HepG2 (cell line): ENCODE measurements at regions not wholly inside any gene's neighbourhood (a gene's known extent, or its start where the extent isn't known, plus 50 kb on each side); places are given as distances from the start of the nearest gene placed in this dataset.

Source experiments
- KLF15 ChIP-seq: sonication (generic); formaldehyde crosslinking; IDR thresholded peaks from 2 replicates; pipeline ENCODE4 v1.8.1; 2023; ENCODE audit warnings: borderline replicate concordance, mild to moderate bottlenecking, inconsistent platforms, missing genetic modification reagents, mixed read lengths
- STAT6 ChIP-seq: sonication (generic); formaldehyde crosslinking; IDR thresholded peaks from 2 replicates; pipeline ENCODE4 v1.4.0; 2020; ENCODE audit warnings: missing genetic modification reagents, mild to moderate bottlenecking, borderline replicate concordance
- ZNF30 ChIP-seq: sonication (generic); formaldehyde crosslinking; IDR thresholded peaks from 2 replicates; pipeline ENCODE4 v1.5.0; 2020; ENCODE audit warnings: mild to moderate bottlenecking, missing genetic modification reagents
- ZNF672 ChIP-seq: sonication (generic); formaldehyde crosslinking; IDR thresholded peaks from 2 replicates; pipeline ENCODE4 v1.8.1; 2022; ENCODE audit warnings: missing genetic modification reagents
- TF ChIP-seq, protein P1 (sequence below), 2 experiments: fragments of 450-650 bp in 1 of 2; sonication (generic) in 1 of 2; formaldehyde crosslinking in 1 of 2; IDR thresholded peaks; 2 replicates each; pipeline versions ENCODE4 v1.6.1 to v1.8.0; 2016 to 2022; ENCODE audit warnings: antibody characterized with exemption in 1 of 2, mild to moderate bottlenecking in 1 of 2, missing genetic modification reagents in 1 of 2

DNA sequence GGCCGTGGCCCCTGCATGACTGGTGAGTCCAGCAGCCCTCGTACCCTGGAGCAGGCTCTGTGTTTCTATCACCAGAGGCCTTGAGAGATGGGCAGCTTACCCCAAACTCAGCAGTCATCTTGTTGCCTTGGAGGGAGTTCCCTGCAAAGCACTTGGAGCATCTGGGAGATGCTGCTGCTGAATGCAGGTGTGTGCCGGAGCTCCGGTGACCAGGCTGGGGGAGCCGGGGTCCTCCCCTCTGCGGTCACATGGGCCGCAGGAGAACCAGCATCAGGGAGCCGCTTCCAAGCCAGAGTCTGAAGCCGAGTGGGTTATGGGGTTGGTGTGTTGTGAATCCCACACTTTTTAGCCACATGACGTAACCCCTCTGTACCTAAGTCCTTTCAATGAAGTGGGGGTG is 82.8 kb downstream of the TEX29 start (continued):
- TF ChIP-seq, protein P1, sequence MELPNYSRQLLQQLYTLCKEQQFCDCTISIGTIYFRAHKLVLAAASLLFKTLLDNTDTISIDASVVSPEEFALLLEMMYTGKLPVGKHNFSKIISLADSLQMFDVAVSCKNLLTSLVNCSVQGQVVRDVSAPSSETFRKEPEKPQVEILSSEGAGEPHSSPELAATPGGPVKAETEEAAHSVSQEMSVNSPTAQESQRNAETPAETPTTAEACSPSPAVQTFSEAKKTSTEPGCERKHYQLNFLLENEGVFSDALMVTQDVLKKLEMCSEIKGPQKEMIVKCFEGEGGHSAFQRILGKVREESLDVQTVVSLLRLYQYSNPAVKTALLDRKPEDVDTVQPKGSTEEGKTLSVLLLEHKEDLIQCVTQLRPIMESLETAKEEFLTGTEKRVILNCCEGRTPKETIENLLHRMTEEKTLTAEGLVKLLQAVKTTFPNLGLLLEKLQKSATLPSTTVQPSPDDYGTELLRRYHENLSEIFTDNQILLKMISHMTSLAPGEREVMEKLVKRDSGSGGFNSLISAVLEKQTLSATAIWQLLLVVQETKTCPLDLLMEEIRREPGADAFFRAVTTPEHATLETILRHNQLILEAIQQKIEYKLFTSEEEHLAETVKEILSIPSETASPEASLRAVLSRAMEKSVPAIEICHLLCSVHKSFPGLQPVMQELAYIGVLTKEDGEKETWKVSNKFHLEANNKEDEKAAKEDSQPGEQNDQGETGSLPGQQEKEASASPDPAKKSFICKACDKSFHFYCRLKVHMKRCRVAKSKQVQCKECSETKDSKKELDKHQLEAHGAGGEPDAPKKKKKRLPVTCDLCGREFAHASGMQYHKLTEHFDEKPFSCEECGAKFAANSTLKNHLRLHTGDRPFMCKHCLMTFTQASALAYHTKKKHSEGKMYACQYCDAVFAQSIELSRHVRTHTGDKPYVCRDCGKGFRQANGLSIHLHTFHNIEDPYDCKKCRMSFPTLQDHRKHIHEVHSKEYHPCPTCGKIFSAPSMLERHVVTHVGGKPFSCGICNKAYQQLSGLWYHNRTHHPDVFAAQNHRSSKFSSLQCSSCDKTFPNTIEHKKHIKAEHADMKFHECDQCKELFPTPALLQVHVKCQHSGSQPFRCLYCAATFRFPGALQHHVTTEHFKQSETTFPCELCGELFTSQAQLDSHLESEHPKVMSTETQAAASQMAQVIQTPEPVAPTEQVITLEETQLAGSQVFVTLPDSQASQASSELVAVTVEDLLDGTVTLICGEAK (IDR thresholded peaks at IDR 0.05) = no peak
- TF ChIP-seq, protein P1 (CRISPR knock-in tag; IDR thresholded peaks at IDR 0.05) = no peak
- no peak for TF ChIP-seq ZNF30 (CRISPR knock-in tag)
- no peak for TF ChIP-seq STAT6 (CRISPR knock-in tag)
- no peak for TF ChIP-seq ZNF672 (CRISPR knock-in tag)
- no peak for TF ChIP-seq KLF15 (CRISPR knock-in tag)
